ENCODE measurements at regions not wholly inside any gene's neighbourhood (a gene's known extent, or its start where the extent isn't known, plus 50 kb on each side); places are given as distances from the start of the nearest gene placed in this dataset.

DNA sequence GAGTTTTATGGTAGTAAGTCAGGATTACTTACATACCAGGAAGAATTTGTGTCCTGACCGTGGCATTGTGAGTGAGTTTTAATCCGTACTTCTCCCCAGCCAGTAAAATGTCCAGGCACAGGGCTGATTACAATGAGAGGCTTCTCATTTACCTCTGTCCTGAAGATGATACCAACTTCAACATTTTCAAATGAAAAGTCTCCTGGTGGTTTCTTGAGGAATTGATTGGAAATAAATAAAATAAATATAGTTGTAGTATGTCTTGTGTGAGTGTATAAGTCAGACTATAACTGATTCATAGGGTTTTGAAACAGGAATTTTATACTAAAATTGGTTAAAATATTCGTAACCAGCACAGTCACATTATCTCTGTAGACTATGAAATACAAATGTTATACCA is 382.5 kb downstream of the ETS1 start:
- TF ChIP-seq YY1 (IDR thresholded peaks at IDR 0.05; ENCODE audit: insufficient read depth, insufficient read length) (no peak), ZNF274 (IDR thresholded peaks at IDR 0.05; ENCODE audit: low read depth, low read length) (no peak)
